NT2/D1 (cell line): ENCODE measurements at regions not wholly inside any gene's neighbourhood (a gene's known extent, or its start where the extent isn't known, plus 50 kb on each side); places are given as distances from the start of the nearest gene placed in this dataset.

Experiments
- SUZ12 ChIP-seq: IDR thresholded peaks from 2 replicates; pipeline ENCODE4 v1.6.1; 2011; ENCODE audit not compliant: insufficient read length, insufficient read depth; ENCODE audit errors: extremely low read depth
- YY1 ChIP-seq: IDR thresholded peaks from 2 replicates; pipeline ENCODE4 v1.6.1; 2011; ENCODE audit not compliant: insufficient read length, insufficient read depth
- ZNF274 ChIP-seq: IDR thresholded peaks from 2 replicates; pipeline ENCODE4 v1.6.1; 2011; ENCODE audit warnings: mild to moderate bottlenecking, low read depth, low read length

DNA sequence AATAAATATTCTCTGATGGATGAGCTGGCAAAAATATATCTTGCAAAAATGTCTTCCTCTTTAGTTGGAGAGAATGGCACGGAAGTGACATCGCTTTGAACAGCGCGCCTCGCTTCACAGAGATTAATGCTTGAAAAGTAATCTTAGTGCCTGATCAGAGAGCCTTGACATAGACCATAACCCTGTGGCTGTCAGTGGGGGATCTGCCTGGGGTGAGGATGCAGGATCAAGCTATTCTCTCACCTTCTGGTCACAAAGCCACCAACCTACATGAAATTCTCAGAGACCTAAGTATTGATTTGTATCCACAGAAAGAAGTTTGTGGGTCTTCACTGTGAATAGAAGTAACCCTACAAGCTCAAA, 492.6 kb downstream of the LMO4 start:
- TF ChIP-seq ZNF274 (no peak), YY1 (no peak), SUZ12 (no peak)
